GM04504 (cell line): ENCODE measurements at regions not wholly inside any gene's neighbourhood (a gene's known extent, or its start where the extent isn't known, plus 50 kb on each side); places are given as distances from the start of the nearest gene placed in this dataset.
"Not testable (repeated sequence)": the region's sequence is repeated elsewhere in the genome, so short reads cannot be mapped to it uniquely, and the experiment has no call there.

Experiments
- DNase-seq: peaks from one replicate; pipeline ENCODE4 v3.0.0-alpha.2; 2012; ENCODE audit warnings: low read depth

DNA sequence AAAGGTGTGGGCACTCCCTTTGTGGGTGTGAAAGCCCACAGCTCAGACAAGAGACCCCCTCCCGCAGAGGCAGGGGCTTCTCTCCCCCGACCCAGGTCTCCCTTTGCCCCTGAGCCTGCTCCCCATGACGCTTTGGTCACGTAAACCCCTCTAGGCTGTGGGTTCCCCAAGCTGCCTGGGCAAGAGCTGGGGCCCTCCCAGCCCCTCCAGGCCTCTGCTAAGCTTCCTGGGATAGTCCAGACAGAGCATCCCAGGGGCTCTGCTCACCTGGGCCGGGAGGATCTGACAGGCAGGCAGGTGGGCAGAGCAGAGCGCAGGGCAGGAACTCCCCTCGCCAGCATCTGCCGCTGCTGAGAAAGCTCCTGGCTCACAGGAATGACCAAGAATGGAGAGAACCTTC is 177.3 kb downstream of the BANP start:
- DNase-seq: no peak

DNA sequence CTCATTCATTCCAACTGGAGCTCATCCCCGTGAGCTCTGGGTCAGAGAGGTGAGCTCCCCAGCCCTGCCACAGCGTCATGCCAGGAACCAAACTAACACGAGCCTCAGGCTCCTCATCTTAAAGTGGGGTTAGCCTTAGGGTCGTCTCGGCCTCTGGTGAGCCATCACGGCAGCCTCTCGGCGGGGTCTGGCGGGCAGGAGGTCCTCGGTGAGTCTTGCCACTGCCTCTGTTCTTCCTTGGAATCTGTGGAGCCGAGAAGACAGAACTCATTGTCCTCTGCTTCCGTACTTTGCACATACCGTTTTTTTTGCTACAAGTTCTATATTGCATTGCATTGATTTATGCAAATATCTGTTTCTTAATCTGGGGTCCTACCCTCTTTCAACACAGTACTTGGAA is 177.9 kb downstream of the BANP start:
- DNase-seq: not testable (repeated sequence)

DNA sequence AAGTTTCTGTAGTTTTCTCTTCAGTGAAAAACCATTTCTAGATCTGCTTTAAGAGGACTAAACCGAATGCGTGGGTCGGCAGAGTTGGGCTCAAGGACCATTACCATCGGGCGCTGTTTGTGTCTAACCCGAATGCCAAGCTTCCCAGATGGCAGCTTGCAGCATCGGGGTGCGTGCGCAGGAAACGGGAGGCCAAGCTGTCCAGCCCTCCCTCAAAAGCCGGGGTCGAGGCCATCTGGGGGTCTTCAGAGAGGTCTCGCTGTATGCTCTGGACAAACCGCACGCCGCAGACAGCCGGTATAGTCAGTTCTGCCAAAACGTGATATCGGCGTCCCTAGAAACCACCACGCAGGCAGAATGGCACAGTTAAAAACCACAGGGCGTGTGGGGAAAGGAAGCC is 178.8 kb downstream of the BANP start:
- no peak for DNase-seq

DNA sequence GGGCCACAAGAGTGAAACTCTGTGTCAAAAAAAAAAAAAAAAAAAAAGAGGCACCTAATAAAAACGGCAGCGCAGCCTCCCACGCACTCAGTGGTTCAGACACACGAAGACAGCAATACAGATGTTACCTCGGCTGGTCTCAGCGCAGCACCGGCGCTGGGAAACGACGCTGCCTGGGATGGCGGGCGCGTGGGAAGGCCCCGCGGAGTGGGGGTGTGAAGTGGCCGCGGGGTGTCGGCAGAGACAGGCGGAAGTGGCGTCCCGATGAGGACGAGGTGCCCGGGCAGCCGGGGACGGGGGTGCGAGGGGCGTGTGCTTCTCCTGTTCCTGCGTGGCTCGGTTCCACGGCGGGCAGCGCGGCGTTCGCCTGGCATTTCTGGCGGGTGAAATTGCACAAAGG is 179.4 kb downstream of the BANP start:
- DNase-seq: no peak

DNA sequence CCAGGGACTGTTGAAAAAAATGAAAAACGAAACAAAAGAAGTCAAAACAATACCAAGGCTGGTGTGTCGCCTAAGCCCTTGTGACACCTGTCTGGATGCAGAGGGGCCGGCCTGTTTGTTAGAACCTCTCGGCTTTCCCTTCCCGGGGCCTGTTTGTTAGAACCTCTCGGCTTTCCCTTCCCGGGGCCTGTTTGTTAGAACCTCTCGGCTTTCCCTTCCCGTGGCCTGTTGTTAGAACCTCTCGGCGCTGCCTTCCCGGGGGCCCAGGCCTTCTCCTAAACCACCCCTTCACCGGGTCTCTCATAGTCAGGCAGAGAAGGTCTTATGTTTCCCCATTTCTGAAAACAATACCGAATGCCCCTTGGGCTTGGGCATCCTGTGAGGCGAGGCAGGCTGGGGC is 180.0 kb downstream of the BANP start:
- DNase-seq: no peak

DNA sequence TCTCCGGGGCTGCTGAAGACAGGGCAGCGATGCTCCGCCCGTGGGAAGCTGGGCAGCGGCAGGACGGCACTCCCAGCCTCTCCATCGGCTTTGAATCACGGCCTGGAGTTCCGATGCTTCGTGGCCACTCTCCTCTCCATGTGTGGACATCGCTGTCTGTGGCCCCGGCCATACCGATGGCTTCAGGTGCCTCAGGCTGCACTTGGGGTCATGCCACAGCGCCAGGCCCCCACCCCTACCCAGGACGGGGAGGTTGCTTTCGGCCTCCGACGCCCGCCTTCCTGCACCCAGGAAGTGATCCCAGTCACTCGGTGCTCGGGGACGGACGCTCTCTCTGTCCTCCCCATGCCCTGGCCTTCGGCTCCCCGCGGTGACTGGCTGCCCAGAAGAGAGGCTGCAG is 180.7 kb downstream of the BANP start:
- no peak for DNase-seq

DNA sequence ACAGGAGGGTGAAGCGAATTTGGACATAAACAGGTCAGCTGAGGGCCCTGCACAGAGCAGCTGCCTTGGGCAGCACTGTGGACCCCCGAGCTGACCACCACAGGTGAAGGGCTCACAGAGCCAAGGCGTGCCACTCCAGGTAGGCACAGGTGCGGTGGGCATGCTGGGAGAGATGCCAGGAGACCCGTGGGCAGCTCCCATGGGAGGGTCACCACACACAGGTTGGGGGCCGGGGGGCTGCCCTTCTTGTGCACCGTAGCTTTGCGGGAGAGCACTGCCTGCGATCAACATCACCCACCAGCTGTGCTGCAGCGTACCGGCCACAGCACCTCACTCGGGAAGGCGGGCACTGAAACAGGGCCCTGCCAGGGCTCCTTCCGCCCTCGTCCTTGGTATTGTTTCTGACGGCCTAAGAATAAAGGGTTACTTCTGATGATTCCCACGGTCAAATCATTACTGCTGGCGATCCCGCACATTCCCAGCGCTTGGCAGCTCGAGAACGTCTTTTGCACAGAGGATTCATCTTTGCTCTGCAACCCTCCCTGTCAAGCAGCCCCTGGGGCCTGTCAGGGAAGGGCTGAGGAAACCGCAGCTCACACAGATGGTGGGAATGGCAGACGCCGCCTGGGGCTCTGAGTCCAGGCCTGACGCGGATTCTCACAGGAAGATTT is 181.7 kb downstream of the BANP start:
- no peak for DNase-seq

DNA sequence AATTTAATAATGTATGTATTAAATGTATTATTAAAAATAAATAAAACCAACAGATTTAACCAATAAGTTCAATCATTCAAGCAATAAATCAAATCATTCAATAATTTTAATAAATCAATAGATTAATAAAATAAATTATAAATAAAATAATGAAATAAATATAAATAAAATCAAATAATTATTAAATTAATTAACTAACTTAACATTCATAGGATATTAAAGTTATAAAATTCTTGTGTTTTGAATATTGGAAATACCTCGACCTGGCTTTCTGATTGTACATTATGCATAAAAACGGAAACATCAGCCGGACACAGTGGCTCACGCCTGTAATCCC is 182.2 kb downstream of the BANP start:
- DNase-seq: no peak

DNA sequence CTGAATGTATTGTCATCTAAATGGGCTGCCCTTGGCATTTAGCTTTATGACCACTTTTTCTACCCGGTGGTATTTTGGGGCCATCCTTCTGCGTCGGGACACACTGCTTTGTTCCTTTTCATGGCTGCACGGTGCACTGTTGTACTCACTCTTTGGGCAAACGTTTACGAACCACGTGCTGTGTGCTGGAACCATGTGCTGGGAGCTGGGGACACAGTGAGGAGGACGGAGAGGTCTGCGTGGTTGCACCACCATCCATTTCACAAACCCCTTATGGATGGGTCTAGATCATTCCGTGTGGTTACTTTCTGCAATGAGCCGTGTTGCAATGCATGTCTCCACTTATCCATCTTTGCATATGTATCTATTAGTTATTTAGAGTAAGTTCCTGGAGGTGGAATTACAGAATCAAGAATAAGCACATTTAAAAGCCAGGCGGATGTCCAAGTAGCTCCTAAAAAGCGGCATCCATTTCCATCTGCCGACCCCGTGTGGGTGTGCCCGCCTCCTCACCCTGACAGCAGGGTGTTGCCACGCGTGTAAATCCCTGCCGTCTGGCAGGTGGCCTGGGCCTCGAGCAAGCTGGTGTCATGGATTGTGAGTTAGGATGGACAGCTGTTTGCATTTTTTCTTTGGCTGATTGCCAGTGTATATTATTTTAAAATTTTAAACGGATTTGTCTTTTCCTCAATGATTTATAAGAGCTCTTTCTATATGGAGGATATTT is 183.1 kb downstream of the BANP start:
- DNase-seq: not testable (repeated sequence)

DNA sequence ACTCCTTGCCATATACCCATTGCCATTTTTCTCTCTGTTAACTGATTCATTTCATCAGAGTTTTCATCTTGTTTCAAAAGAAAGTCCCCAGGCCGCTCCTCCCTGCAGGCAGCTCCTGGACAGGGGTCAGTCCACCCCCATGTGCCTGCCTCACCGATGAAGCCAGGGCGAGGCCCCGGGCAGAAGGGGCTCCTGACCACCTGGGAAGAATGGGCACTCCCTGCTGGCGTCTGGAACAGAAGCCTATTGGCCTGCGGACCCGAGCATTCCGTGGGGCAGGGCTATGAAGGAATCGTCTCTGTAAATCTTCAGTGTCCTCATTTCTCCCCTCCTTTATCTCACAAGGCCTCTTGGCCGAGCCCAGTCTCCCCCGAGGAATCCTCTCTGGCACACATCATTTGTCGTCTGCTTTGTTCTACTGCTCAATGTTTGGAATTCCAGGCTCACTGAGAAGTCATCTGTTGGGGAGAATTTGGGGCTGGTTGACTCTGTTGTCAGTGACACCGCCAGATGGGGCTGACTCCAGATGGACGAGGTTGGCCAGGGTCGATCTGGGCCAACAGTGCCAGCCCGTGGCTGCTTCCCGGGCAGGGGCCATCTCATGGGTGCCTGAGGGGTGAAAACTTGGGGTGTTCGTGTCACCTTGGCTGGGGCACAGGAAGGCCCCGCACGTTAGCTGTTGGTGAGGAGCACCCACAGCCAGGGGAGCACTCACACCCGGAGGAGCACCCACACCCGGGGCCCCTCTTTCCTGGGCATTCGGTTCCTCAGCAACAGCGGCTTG is 183.9 kb downstream of the BANP start:
- not testable (repeated sequence) for DNase-seq

DNA sequence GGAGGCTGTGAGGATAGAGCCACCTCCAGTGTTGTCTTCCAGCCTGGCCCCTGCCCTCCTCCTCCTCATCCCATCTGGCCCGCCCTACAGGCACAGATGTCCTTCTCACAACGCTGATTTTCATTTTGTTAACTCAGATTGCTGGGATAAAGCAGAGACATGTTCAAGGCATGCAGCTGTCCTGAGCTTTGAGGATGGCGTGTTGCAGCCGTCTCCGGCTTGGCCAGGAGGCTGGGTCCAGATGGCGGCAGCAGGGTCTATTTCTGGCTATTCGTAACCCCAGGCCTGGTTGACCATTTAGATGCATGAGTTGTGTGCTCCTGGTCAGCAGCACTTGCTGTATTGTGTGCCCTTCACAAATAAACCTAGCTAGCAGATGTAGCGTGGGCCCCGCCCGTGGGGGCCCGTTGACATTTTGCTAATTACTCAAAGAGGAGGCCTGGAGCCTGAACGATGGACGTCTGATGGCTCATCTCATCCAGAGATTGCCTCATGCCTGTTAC is 185.0 kb downstream of the BANP start:
- not testable (repeated sequence) for DNase-seq

DNA sequence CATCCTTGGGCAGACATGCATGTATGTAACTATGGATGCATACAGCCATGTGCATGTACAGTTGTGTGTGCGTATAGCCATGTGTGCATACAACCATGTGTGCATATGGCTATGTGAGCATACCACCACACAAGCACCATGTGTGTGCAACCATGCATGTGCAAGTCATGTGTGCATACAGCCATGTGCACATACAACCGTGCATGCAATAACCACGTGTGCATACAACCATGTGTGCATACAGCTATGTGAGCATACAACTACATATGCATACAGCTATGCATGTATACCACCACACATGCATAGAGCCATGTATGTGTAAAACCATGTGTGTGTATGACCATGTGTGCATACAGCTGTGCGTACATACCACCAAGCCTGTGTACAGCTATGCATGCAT is 185.7 kb downstream of the BANP start:
- not testable (repeated sequence) for DNase-seq

DNA sequence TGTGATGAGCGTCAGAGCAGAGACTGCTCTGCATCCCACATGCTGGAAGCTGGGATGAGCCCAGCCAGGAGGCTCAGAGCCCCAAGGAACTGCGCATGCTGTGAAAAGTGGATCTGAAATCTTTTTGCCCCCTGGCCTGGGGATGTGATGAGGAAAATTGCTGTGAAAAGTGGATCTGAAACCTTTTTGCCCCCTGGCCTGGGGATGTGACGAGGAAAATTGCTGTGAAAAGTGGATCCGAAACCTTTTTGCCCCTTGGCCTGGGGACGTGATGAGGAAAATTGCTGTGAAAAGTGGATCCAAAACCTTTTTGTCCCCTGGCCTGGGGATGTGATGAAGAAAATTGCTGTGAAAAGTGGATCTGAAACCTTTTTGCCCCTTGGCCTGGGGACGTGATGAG is 187.9 kb downstream of the BANP start:
- not testable (repeated sequence) for DNase-seq

DNA sequence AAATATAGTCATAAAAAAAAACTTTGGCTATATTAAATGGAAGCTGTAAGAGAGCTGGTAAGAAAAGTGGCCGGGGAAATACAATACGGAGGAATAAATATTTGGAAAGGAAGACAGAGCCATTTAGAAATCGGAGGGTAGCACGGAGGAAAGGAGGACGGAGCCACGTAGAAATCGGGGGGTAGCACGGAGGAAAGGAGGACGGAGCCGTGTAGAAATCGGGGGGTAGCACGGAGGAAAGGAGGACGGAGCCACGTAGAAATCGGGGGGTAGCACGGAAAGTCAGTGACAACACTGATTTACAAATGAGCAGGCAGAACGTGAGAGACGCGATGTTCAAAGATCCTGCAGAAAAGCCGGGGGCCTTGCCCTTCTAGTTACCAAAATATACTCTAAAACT is 189.0 kb downstream of the BANP start:
- not testable (repeated sequence) for DNase-seq

DNA sequence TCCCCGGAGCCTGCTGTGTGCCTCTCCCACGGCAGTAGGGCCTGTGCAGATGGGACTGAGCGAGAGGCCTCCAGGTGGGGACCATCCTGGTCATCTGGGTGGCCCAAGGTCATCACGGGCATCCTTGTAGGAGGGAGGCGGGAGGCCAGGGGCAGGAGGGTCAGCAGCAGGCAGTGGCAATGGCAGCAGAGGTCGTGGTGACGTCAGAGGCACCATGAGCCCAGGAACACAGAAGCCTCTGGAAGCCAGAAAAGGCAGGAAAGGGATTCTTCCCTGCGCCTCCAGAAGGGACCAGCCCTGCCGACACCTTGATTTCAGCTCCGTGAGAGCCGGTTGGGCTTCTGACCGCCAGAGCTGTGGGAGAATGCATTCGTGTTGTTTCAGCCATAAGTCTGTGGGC is 190.3 kb downstream of the BANP start:
- no peak for DNase-seq

DNA sequence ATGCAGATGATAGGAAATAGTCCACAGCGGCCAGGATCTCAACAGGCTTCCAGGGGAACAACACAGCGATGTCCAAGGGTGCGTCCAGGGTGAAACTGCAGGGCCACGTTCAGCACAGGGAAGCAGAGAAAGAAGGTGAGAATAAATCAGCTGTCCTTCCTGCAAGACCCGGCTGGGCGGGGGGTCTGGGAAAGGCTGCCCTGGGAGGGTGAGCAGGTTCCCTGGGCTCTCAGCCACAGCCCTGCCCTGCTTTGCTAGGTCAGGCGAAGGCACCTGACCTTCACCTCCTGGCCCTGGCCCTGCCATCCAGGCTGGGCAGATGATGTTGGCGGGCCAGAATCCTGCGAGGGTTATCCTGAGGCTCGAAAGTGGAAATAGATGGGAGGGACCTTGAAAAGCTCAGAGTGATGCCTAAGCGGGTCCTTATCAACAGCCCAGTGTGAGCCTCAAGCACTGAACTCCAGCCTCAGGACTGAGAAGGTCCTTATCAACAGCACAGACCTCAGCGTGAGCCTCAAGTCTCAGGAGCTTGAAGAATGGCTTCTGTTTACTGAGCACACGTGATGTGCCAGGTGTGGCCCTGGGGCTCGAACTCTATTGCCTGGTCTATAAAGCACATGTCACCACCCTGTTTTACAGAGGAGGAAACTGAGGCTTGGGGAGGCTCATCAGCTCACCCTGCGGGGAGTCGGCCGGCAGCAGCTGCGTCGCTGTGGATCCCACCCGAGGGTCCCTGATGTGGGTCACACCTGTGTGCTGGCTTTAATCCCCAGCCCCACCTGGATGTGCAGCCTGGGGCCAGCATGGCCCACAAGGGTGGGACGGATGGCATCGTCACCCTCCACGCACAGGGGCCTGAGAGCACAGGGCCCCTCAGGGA is 191.1 kb downstream of the BANP start:
- not testable (repeated sequence) for DNase-seq

DNA sequence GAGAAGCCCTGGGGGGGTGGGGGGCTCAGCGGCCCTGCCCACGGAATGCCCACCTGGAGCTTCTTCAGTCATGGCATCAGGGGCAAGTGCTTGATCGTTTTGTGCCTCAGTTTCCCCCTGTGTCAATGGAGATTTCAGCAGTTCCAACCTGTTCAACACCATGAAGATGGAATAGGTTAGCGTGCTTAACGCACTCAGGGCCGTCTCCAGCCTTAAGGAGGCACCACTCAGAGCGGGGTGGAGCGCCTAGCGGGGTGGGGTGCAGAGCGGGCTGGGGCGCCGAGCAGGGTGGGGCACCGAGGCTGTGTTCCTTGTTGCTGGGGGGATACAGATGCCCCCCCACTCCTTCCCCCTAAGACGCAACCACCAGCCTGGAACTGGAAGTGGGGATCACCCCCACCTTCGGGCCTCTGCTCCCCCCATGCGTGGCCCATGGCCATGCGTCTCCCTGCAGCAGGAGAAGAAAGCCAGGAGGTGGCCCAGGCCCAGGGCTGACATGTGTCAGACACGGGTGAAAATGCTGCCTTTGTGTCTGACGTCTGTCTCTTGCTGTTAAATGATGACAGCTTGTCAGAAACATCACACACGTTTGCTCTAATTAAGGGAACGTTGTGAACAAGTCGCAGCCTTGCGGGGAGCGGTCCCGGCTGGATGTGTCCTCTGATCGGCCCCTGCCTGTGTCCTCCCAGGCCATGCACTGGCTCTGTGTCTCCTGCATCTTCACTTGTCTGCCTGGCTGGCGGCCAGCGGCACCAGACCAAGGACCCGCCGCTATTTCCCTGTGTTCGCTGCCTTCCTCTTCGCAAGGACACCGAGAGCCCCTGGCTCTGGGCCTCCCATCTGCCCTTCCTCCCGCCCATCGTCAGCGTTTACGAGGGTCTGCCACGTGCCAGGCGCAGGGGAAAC is 192.1 kb downstream of the BANP start:
- not testable (repeated sequence) for DNase-seq

DNA sequence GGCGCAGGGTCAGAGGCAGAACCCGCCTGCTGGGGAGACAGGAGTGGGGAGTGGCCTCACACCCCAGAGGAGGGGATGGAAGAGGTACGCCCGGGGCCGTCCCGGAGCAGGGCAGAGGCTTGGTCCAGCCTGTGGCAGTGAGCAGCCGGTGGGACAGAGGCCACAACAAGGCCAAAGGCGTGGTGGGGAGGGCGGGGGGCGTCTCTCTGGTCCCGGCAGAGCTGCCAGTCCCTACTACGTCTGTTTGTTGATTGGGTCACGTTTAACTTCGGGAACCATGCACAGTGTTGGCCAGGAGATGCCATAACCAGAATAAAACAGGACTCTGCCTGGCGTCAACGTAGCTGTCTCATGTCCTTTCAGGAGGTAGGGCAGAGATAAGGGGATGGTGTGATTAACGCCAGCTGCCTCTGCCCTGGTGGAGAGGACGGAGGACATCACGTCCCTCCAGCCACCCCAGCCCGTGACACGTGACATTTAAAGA is 192.8 kb downstream of the BANP start:
- DNase-seq: no peak

DNA sequence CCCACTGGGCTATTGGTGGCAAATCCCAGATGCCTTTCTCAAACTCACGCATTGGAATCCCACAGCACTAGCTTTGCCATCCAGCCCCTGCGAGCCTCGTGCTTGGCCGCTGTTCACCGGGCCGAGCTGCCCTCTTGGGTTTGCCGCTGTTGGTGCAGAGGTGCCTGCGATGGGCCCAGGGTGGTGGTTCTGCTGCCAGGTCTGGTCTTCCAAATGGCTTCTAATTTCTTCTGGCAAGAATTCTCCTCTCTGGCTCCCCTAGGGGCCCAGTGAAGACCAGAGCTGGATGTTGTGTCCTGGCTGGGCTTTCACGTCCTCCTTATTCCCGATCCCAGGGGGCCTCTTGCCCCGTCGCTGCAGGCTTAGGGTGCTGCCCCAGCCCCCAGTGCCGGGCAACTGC is 194.1 kb downstream of the BANP start:
- DNase-seq: not testable (repeated sequence)

DNA sequence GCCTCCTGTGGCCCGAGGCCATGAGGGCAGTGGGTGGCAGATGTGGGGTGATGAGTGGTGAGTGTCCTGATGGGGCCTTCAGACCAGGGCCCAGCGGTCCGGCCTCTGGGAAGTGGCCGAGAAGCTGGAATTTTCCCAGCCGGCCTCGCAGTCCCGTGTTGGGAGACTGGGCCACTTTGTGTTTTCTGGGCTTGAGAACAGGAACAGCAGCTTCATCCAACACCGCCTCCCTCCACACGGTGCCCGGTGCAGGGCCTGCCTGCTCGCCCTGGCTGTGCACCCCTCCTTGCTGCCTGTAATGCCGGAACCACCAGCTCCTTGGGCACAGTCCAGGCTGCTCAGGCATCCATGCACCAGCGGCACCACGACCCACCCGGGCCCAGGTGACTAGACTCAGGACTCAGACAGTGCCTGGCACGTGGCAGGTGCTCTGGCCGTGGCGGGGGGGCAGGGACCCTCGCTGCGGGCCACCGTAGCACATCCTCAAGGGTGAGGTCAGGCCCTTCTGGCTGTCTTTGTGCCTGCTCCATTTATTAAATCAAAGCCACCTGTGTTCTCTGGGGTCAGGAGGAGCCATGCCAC is 194.7 kb downstream of the BANP start:
- DNase-seq: not testable (repeated sequence)
